Skin epidermis (tissue), 12 donors: ENCODE measurements at regions not wholly inside any gene's neighbourhood (a gene's known extent, or its start where the extent isn't known, plus 50 kb on each side); places are given as distances from the start of the nearest gene placed in this dataset.
A peak's percentile ranks its signal among the peaks of the same experiment; 100 is the strongest.

ENCODE experiments used
- H3K27ac ChIP-seq, 21 experiments: fragments of 200-600 bp; sonication (generic) in 11 of 21; one replicate each; pipeline ENCODE4 v1.5.0; 2020; ENCODE audit warnings: mild to moderate bottlenecking in 3 of 21, inconsistent platforms in 2 of 21, moderate library complexity in 2 of 21
- H3K4me3 ChIP-seq, 7 experiments: fragments of 200-600 bp; sonication (generic) in 2 of 7; one replicate each; pipeline ENCODE4 v1.5.0; 2020; ENCODE audit warnings: inconsistent platforms in 2 of 7, mild to moderate bottlenecking in 2 of 7, moderate library complexity in 1 of 7

GRCh38 chr11:23953951-23954710, 542.7 kb upstream of the LUZP2 start:
- no peak overlapping the region for H3K27ac ChIP-seq
- no peak overlapping the region for H3K4me3 ChIP-seq

GRCh38 chr11:23954730-23955129, 542.1 kb upstream of the LUZP2 start:
- no peak overlapping the region for H3K27ac ChIP-seq
- H3K4me3 ChIP-seq = no peak overlapping the region

DNA sequence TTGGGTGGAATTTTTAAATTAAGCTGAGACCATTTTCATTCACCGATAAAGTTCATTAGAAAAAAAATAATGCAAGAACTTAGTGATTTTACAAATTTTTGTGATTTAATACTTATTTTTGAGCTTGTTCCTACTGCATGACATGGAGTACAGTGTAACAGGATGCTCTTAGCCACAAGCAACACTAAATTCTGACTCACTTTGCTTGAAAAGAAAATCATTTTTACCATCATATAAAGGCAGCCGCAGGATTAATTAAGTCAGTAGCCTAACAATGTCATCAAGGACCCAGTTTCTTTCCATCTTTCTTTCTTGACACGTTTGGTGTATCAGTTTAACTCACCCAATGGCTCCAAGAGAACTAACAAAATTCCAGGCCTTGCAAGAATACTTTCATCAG, 540.3 kb upstream of the LUZP2 start:
- Histone ChIP-seq H3K4me3 (no peak overlapping the region), H3K27ac (no peak overlapping the region)

GRCh38 chr11:23957314-23957713, 539.5 kb upstream of the LUZP2 start:
- Histone ChIP-seq H3K27ac (no peak overlapping the region), H3K4me3 (no peak overlapping the region)

DNA sequence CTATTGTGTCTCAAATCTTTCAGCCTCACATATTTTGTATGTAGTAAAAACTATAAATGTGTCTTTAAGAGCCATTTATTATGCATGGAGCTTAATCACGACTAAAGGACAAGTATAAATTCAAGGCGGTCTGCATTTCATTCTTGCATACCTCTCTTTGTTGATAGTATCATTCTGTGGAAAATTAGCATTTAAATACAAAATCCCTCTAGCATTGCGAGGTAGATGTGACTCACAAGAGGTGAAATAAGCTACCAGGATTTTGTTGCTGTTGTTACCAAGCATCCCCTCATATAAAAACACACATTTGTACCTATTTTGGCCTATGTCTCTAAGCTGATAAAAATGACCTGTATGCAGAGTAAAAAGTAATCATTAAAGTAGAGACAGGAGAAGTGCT, 537.4 kb upstream of the LUZP2 start:
- no peak overlapping the region for H3K4me3 ChIP-seq
- no peak overlapping the region for H3K27ac ChIP-seq

- H3K4me3 ChIP-seq = no peak overlapping the region
- H3K27ac ChIP-seq = no peak overlapping the region
These were observed 535.1 kb upstream of the LUZP2 start for GRCh38 chr11:23961503-23962338.

DNA sequence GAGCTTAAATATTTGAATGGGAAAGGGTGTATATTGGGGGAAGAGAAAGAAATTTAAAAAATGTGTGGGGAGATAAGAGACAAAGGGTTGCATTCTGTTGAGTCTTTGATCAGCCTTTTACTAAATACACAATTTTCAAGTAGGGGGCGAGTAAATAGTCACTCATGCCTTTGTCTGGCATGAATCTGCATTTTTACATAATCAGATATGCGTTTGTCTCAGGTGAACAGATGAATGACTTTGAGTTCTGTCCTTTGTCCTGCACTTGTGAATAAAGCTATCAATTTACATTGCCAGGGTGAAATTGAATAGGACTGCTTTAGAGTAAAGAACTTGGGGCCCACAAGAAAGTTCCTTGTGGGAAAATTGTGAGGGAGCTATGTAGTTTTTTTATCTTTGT, 523.6 kb upstream of the LUZP2 start:
- H3K4me3 ChIP-seq = no peak overlapping the region
- no peak overlapping the region for H3K27ac ChIP-seq

DNA sequence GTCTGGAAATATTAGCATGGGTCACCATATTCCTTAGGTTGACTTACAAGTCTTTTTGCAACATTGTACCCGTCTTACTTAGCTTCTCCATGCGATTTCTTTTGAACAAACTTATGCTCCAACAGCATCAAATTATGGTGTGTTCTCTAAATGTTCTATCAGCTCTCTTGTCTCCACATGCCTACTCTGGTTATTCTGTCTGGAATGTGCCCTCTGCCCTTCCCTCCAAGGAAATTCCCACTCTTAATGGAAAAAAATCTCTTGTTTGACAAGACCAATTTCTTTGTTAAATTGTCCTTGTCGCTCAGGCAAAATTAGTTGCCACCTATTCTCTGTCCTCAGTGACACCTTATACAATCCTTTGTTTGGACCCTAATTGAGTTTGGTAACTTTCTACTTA, 522.8 kb upstream of the LUZP2 start:
- H3K27ac ChIP-seq = no peak overlapping the region

DNA sequence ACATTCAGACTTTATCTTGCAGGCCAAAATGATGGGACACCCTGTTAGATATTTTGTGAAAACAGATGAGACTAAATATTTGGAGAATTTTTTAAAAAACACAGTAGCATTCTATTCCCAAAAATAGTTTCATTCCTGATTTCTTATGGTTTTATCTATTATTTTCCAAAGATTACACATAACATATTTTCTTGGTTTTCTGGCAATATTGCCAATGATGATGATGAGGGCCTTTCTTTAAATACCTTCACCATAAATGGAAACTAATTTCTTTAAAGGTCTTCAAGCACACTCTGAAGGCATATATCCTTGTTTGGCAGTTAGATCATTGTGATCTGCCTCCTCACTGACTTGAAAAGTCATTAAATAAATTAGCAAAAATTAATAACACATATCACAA, 522.3 kb upstream of the LUZP2 start:
- no peak overlapping the region for H3K27ac ChIP-seq
- no peak overlapping the region for H3K4me3 ChIP-seq

More for the DNA sequence above, 522.8 kb upstream of the LUZP2 start:
- H3K4me3 ChIP-seq = no peak overlapping the region

- H3K4me3 ChIP-seq = no peak overlapping the region
- peak overlapping the region in 1 of 21 experiments; percentile 33 for H3K27ac ChIP-seq
These were observed 520.4 kb upstream of the LUZP2 start for GRCh38 chr11:23976426-23976825.

DNA sequence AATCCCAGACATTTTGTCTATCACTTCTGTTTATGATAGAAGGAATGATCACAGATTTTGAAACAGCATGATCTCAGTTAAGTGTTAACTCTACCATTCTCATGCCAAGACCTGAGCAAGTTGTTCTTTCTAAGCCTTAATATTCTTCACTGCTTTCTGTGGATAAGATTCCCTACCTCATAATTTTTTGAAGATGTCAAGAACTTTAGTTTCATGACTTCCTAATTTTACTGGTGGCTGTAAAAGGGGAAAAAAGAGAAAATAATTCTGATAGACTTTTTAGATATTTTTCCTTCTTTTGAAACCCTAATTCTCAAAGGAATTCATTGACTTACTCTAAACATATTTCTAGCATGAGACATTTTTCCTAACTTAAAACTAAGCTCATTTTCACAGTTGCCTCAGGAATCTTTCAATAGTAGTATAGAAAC, 520.0 kb upstream of the LUZP2 start:
- Histone ChIP-seq H3K4me3 (no peak overlapping the region), H3K27ac (peak overlapping the region in 1 of 21 experiments; percentile 33)

GRCh38 chr11:23988381-23989006, 508.4 kb upstream of the LUZP2 start:
- no peak overlapping the region for H3K4me3 ChIP-seq
- no peak overlapping the region for H3K27ac ChIP-seq

DNA sequence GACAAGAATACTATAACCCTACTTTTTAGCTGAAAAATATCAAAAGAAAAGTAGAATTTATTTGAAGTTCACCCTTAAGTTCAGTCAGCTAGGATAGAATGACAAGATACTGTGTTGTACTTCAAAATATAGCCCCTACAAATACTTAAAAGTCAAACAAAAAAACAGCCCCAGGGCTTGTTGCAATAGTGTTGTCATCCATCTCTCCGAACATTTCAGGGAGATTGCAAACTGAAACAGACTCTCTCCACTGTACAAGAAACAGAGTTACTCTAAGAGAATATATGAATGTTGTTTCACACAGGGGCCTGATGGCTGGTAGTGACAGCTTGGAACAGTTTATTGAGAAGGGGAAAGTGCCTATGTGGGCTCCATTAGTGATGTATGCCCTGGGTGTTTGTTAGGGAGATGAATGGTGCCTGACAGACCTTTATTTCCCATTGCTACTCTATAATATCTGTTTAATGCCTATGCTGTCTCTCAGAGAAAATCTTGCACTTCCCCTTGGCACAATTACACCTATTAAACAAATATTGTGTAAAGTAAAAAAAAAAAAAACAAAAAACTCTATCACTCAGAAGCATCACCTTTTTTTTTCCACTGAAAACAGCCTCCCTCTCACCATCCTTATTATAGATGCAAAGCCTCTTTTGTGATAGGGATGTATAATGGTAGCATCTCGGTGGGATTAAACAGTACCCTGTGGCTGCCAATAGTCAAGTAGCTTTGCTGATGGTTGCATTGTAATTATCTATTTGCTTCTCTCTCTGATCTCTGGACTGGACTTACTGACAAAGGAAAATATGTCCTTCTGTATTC, 506.3 kb upstream of the LUZP2 start:
- no peak overlapping the region for H3K4me3 ChIP-seq
- H3K27ac ChIP-seq = no peak overlapping the region

GRCh38 chr11:23991165-23991539, 505.7 kb upstream of the LUZP2 start:
- Histone ChIP-seq H3K27ac (no peak overlapping the region), H3K4me3 (no peak overlapping the region)

GRCh38 chr11:23995891-23996290, 501.0 kb upstream of the LUZP2 start:
- Histone ChIP-seq H3K27ac (no peak overlapping the region), H3K4me3 (no peak overlapping the region)

GRCh38 chr11:23997356-23997755, 499.5 kb upstream of the LUZP2 start:
- H3K4me3 ChIP-seq = no peak overlapping the region

DNA sequence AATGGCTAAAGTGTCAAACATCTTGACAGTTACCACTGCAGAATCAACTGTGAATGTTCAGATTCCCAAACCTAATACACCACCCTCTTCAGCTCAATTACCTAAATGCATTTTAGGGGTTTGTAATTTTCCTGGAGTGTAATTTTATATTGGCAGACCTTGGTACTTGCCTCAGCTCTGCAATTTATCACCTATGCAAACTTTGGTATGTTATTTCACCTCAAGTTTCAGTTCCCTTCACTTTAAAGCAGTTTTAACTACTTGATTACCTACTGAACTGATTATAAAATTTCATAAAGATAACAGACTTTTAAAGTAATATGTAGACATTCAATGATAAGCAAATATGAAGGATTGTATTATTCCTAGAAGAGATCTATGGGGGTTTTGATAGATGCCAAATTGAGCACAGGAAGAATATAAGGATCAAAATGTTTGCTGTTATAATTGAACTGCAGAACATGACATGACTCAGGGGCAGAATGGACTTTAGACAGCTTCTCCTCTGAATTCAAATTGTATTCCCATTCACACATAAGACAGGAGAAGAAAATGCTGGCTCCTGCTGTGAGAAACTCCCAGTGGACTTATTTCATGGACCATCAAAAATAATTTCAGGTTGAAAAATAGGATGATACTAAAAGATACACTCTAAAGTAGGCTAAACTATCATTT, 491.5 kb upstream of the LUZP2 start:
- no peak overlapping the region for H3K27ac ChIP-seq
- H3K4me3 ChIP-seq = no peak overlapping the region

More at GRCh38 chr11:23997356-23997755, 499.5 kb upstream of the LUZP2 start:
- H3K27ac ChIP-seq = no peak overlapping the region

- Histone ChIP-seq H3K27ac (no peak overlapping the region), H3K4me3 (no peak overlapping the region)
These were observed 453.0 kb upstream of the LUZP2 start for GRCh38 chr11:24043842-24044241.

- Histone ChIP-seq H3K27ac (no peak overlapping the region), H3K4me3 (no peak overlapping the region)
These were observed 450.1 kb upstream of the LUZP2 start for GRCh38 chr11:24046731-24047130.
